Endothelial cell of umbilical vein (primary cell): ENCODE measurements at regions not wholly inside any gene's neighbourhood (a gene's known extent, or its start where the extent isn't known, plus 50 kb on each side); places are given as distances from the start of the nearest gene placed in this dataset.
"Not testable (repeated sequence)": the region's sequence is repeated elsewhere in the genome, so short reads cannot be mapped to it uniquely, and the experiment has no call there.

ENCODE experiments used
- BruUV-seq: library from RNA; stranded (reverse); fragments of 400-500 nt; replicated peaks from 2 replicates; lab custom pipeline; 2021; lab: Mats Ljungman, UMichigan
- CTCF ChIA-PET: fragments of 300-600, 350-600 bp; sonication (Branson Sonifier 250); formaldehyde crosslinking; loops from one replicate; lab custom pipeline; 2021; ENCODE audit warnings: antibody characterized with exemption, inconsistent platforms; lab: Charles Lee
- POLR2A ChIA-PET: fragments of 300-600, 350-600 bp; sonication (Branson Sonifier 250); formaldehyde crosslinking; loops from one replicate; lab custom pipeline; 2021; ENCODE audit warnings: antibody characterized with exemption, inconsistent platforms; lab: Charles Lee
- DNase-seq: peaks from one replicate; pipeline ENCODE4 v3.0.0-alpha.2; 2011; ENCODE audit warnings: low read depth, low spot score
- FAIRE-seq: peaks from 2 replicates; lab custom pipeline; 2011; peaks lifted over from hg19 to GRCh38; lab: Jason Lieb, UNC
- H2AFZ ChIP-seq: 2 replicates; pipeline ENCODE4 v1.6.0; 2012; ENCODE audit warnings: low read depth, low read length, control low read depth, inconsistent platforms
- H3K27ac ChIP-seq: 2 replicates; pipeline ENCODE4 v1.5.1; 2011; ENCODE audit warnings: low read depth, mild to moderate bottlenecking, control low read depth, low read length, moderate library complexity; ENCODE audit not compliant: insufficient read depth
- H3K27me3 ChIP-seq, 2 experiments: 2 replicates each; pipeline versions ENCODE4 v1.6.0 to v1.6.1; 2011; ENCODE audit warnings: low read length in 2 of 2, mixed read lengths in 1 of 2; ENCODE audit not compliant: control insufficient read depth in 2 of 2, insufficient read depth in 2 of 2
- H3K36me3 ChIP-seq, 2 experiments: 2 replicates in 1 of 2; 3 replicates in 1 of 2; pipeline ENCODE4 v1.5.1; 2011; ENCODE audit warnings: low read length in 2 of 2, mild to moderate bottlenecking in 1 of 2, moderate library complexity in 1 of 2; ENCODE audit not compliant: control insufficient read depth in 2 of 2, insufficient read depth in 2 of 2; ENCODE audit errors: extremely low read depth in 1 of 2
- H3K4me1 ChIP-seq: 3 replicates; pipeline ENCODE4 v1.5.1; 2011; ENCODE audit warnings: mild to moderate bottlenecking, low read length; ENCODE audit not compliant: control insufficient read depth, insufficient read depth; ENCODE audit errors: extremely low read depth
- H3K4me2 ChIP-seq: 2 replicates; pipeline ENCODE4 v1.6.1; 2011; ENCODE audit warnings: low read length, control low read depth, mixed read lengths; ENCODE audit not compliant: insufficient read depth
- H3K4me3 ChIP-seq, 3 experiments: fragments of 200-600 bp in 1 of 3; sonication (generic), shearing (Covaris generic) in 1 of 3; replicated peaks in 1 of 3; 2 replicates each; pipeline ENCODE4 v1.5.1; 2011 to 2016; ENCODE audit warnings: control low read depth in 3 of 3, low read length in 3 of 3, mild to moderate bottlenecking in 2 of 3, inconsistent platforms in 1 of 3, low read depth in 1 of 3, moderate library complexity in 1 of 3; ENCODE audit not compliant: insufficient read depth in 1 of 3
- H3K79me2 ChIP-seq: 2 replicates; pipeline ENCODE4 v1.6.0; 2012; ENCODE audit warnings: low read length, inconsistent platforms; ENCODE audit not compliant: control insufficient read depth, insufficient read depth
- H3K9ac ChIP-seq: replicated peaks from 2 replicates; pipeline ENCODE3; 2011; ENCODE audit warnings: low read length, control low read depth; ENCODE audit not compliant: insufficient read depth; ENCODE audit errors: extremely low read depth
- H3K9me1 ChIP-seq: replicated peaks from 3 replicates; pipeline ENCODE4 v1.6.0; 2011; ENCODE audit warnings: mild to moderate bottlenecking, low read length; ENCODE audit not compliant: control insufficient read depth, insufficient read depth; ENCODE audit errors: extremely low read depth
- H3K9me3 ChIP-seq: replicated peaks from 2 replicates; pipeline ENCODE4 v1.5.1; 2012; ENCODE audit warnings: low read length, inconsistent platforms; ENCODE audit not compliant: control insufficient read depth, insufficient read depth
- H4K20me1 ChIP-seq: replicated peaks from 2 replicates; pipeline ENCODE3; 2011; ENCODE audit warnings: mild to moderate bottlenecking, low read length; ENCODE audit not compliant: control insufficient read depth, insufficient read depth; ENCODE audit errors: extremely low read depth
- FOS ChIP-seq: IDR thresholded peaks from 2 replicates; pipeline ENCODE4 v1.6.1; 2011; ENCODE audit warnings: mild to moderate bottlenecking, low read length, moderate library complexity, borderline replicate concordance; ENCODE audit not compliant: insufficient read depth
- GATA2 ChIP-seq: IDR thresholded peaks from 2 replicates; pipeline ENCODE4 v1.7.0; 2011; ENCODE audit warnings: low read depth, mild to moderate bottlenecking, moderate library complexity, mixed read lengths, low read length; ENCODE audit not compliant: insufficient read length, insufficient read depth
- JUN ChIP-seq: IDR thresholded peaks from 2 replicates; pipeline ENCODE4 v1.6.1; 2011; ENCODE audit warnings: borderline replicate concordance, low read depth; ENCODE audit not compliant: insufficient read length, insufficient read depth
- MYC ChIP-seq: IDR thresholded peaks from one replicate; pipeline ENCODE4 v1.6.1; 2011; ENCODE audit warnings: mild to moderate bottlenecking, low read depth, low read length
- POLR2AphosphoS5 ChIP-seq: IDR thresholded peaks from 2 replicates; pipeline ENCODE4 v1.6.1; 2012; ENCODE audit warnings: low read depth, mild to moderate bottlenecking, control low read depth, low read length, moderate library complexity; ENCODE audit not compliant: insufficient read depth
- dilution Hi-C: fragments of 300-500 bp; cut with MboI; formaldehyde crosslinking; loops from one replicate; pipeline ENCODE4 v1.15.0; 2019; ENCODE audit warnings: low sequenced_read_pairs; ENCODE audit not compliant: extremely low pct_ligation_motif_present
- intact Hi-C: fragments of 100-400 bp; cut with micrococcal nuclease; formaldehyde crosslinking; loops from one replicate; pipeline ENCODE4 v1.10.0; 2022

DNA sequence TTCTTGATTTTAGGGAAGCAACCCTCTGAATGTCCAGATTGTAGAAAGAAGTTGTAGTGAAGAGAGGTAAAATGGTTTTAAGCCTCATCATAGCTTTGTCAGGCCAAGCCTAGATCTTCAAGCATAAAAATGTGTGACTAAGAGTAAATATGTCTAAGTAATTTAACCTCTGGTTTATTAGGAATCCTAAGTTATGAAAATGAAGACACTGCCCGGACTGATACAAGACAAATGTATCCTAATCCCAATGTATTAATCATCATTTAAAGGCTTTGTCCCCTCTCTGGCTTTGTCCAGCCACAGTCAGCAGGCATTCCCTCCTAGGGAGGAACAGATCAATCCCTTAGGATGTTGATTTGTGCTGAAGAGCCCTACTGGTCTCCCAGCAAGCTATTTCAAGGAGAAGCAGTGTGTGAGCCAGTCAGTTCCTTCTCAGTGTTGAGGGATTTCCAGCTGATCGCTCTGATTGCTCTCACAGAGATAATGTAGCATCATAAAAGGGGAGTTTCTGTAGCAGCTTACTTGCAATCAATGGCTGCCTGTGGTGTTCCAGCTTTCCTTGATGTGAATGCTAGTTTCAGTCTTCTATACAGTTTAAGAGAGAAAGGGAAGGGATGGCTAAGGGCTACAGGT, 796.1 kb downstream of the EPHA4 start:
- no peaks in the 10 kb centered on the region for H3K27me3 ChIP-seq
- dilution Hi-C loops (no loop called here), intact Hi-C loops (no loop called here)
- no peak overlapping the region for H3K4me2 ChIP-seq
- H4K20me1 ChIP-seq: no peaks in the 10 kb centered on the region
- TF ChIP-seq FOS (no peak), GATA2 (no peak), JUN (no peak), MYC (no peak), POLR2AphosphoS5 (no peak)
- ChIA-PET POLR2A (no interaction called here), CTCF (no interaction called here)
- no peaks in the 10 kb centered on the region for H3K9me3 ChIP-seq
- H3K4me3 ChIP-seq: no peak overlapping the region
- DNase-seq (no peak), FAIRE-seq (no peak)
- no TSS peak for BruUV-seq
- no peaks in the 10 kb centered on the region for H3K9me1 ChIP-seq
- H3K4me1 ChIP-seq: no peaks in the 10 kb centered on the region
- H2AFZ ChIP-seq: no peak overlapping the region
- H3K27ac ChIP-seq: no peak overlapping the region
- no peaks in the 10 kb centered on the region for H3K79me2 ChIP-seq
- H3K9ac ChIP-seq: no peak overlapping the region
- H3K36me3 ChIP-seq: no peaks in the 10 kb centered on the region

DNA sequence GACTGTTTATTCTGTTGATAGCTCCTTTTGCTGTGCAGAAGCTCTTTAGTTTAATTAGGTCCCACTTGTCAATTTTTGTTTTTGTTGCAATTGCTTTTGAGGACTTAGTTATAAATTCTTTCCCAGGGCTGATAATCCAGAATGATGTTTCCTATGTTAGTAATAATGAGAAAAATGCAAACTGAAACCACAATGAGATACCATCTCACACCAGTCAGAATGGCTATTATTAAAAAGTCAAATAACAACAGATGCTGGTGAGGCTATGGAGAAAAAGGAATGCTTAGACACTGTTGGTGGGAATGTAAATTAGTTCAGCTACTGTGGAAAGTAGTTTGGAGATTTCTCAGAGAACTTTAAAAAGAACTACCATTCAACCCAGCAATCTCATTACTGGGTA, 793.0 kb downstream of the EPHA4 start:
- dilution Hi-C loops, H2AFZ ChIP-seq: not testable (repeated sequence)

More for the DNA sequence above, 793.0 kb downstream of the EPHA4 start:
- H3K4me2 ChIP-seq, H3K36me3 ChIP-seq, H4K20me1 ChIP-seq, H3K79me2 ChIP-seq, H3K9me3 ChIP-seq, DNase-seq, H3K27ac ChIP-seq, intact Hi-C loops, H3K4me3 ChIP-seq, POLR2A ChIA-PET, H3K9me1 ChIP-seq, FAIRE-seq, H3K4me1 ChIP-seq, BruUV-seq, H3K9ac ChIP-seq, CTCF ChIA-PET, H3K27me3 ChIP-seq: not testable (repeated sequence)
